ENCODE measurements at regions not wholly inside any gene's neighbourhood (a gene's known extent, or its start where the extent isn't known, plus 50 kb on each side); places are given as distances from the start of the nearest gene placed in this dataset.
A peak's percentile ranks its signal among the peaks of the same experiment; 100 is the strongest.
"Not testable (repeated sequence)": the region's sequence is repeated elsewhere in the genome, so short reads cannot be mapped to it uniquely, and the experiment has no call there.

DNA sequence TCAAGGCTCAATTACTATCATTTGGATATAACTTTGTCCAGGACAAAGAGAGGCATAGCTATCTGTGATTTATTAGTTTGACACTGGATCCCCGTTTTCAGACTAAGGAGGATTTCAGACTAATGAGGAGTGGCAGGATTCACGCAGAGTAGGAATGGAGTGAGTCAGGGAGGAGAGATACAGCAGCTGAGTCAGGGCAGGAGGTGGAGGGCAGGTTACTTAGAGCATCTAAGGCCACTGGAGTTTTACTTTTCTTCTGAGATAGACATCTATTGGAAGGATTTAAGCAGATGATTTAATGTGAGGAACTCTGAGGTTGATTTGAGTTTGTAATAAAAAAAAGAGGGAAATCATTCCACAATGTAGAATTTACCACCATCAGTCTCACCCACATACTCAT is 110.6 kb downstream of the RPIA start:
- DNase-seq (ENCODE audit: low spot score), result not testable (repeated sequence)

DNA sequence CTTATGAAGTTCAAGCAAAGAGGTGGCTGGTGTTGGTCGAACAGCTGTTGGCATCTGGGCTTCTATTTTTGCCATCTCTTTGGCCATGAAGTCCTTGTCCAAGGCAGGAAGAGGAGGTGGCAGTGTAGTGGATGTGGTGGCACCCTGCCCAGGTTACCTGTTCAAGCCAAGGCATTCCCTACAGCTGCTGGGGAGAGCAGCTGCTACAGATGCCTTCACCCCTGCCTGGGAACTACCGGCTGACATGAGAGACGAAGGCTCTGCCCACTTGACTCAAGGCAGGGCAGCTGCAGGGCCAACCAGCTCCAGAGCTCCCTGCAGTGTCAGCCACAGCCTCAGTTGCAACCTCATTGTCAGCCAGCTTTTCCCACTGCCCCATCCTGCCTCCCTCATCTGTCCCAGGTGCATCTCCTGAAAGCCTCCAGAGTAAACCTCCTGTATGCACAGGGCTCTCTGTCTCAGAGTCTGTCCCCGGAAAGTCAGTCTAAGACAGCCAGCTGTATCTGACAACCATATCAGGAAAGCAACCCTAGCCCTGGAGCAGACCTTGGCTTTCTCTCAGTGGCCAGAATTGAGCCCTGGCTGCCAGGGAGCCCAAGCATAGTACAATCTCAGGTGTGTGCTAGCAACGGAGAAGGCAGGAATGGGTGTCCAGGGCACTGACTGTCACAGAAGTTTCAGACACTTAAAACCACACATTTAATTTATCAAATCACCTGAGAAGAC is 115.9 kb downstream of the RPIA start:
- DNase-seq (ENCODE audit: low spot score), result no peak

DNA sequence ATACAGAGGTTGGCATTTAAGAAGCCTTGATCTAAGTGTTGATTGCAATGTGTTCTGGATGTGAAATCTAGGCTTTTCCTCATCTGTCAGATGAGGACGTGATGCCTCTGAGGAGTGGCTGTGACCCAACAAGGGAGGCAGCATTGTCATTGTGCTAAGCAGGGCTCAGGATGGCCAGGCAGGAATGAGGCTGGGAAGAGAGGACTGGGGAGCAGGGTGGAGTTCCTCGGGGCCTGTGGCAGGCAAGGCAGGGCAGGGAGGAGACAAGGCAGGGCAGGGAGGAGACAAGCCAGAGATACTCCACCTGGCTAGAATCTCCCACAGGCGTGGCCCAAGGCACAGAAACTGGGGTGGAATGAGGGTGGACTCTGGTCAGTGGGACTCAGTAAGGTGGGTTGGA is 116.6 kb downstream of the RPIA start:
- no peak for DNase-seq (ENCODE audit: low spot score)

DNA sequence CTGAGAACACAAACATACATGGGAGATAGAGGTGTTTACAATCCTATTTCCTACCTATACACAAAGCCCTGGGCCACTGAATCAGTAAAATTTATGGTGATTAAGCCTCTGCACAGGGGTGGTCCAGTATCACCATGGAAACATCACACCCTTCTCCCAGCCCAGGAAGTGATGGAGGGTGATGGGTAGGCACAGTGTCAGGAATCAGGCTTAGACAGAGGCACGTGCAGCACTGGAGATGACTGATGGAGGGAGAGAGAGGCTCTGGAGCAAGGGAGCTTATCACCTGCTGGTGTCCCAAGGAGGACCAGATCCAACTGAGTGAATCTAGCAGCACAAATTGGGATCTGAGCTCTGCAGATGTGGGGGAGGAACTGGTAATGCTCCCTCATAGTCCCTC is 117.2 kb downstream of the RPIA start:
- DNase-seq (ENCODE audit: low spot score), result no peak

DNA sequence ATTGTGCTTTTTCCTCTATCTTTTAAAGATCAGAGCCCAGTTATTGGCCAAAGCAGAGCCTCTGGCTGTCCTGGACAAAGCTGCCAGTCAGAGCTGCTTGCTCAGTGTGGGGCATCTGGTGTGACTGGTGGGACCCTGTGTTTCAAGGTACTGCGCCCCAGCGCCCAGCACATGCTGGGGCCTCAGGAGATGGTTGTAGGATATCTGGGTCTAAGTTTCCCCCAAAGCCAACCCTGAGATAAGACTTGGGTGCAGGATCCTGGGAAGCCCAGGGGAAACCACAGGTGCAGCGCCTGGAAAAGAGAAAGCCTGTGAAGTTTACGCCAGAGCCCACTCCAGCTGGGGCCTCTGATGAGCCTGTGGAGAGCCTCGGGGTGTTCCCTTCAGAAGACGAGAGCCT is 117.7 kb downstream of the RPIA start:
- DNase-seq (ENCODE audit: low spot score), result no peak

DNA sequence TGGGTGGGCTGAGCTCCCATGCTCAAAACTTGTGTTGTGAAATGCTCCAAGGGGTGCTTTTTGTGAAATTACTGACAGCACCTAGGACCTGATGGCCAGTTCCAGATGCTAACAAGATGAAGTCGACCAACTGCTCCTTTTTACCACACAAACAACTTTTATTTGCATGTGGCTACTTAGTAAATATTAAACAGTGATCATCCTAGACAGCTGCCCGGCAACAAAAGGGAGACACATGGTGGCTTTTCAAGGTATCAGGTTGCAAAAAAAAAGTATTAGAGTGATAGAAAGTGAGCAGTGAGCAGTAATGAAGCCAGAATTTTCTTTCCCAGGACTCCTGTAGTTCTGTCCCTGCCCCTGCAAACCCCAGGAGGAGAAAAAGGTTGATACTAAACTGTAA is 118.5 kb downstream of the RPIA start:
- DNase-seq (ENCODE audit: low spot score), result no peak

DNA sequence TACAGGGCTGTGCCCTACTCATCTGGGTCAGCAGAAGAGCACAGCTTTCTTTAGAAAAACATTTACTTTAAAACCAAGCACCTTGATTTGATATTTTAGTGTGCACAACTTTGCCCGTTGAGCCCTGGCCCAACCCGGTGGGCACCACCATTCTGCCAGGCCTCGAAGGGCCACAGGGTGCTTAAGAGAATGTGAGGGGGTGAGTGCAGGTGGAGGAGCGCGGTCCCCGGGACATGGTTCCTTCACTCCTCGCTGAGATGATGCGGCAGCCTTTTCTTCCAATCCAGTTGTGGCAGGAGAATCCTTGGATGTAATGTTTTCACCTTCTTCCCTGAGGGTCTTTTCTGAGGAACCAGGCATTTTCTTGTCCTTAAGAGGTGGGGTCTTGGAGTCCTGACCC is 119.0 kb downstream of the RPIA start:
- no peak for DNase-seq (ENCODE audit: low spot score)

DNA sequence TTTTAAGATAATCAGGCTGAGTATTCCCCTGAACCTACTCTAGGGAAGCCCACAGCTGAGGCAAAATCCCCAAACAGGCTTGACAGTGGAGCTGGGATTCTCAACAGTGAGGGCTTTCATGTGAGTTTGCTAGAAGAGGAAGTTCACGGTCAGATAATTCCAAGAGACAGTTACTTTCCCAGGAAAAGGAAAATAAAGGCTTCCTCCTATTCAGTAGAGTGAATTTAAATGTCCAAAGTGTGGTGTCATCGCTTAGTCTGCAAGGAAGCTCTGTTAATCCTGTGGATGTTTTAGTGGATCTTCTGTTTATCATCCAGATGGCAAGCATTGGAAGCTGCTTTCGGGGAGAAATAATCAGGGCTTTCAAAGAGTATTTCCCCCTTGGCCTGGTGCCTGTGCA is 119.8 kb downstream of the RPIA start:
- DNase-seq (ENCODE audit: low spot score), result no peak

DNA sequence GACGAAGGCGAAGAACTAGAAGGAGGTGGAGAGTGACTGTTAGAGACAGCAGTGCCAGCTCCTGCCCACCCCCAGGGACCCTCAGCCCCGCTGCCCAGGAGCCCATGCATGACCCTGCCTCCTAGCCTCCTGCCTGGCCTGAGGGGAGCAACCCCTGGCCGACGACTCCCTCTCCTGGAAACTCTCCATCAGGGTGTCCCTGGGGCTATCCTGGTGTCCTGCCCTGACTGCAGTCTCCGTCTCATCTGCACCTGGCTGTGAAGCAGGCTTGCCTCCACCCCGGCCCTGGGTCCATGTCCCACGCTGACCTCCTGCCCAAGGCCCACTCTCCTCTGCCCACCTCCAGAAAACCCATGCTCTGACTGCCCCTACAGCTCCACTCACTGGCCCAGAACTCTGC is 120.2 kb downstream of the RPIA start:
- DNase-seq (ENCODE audit: low spot score), result no peak

DNA sequence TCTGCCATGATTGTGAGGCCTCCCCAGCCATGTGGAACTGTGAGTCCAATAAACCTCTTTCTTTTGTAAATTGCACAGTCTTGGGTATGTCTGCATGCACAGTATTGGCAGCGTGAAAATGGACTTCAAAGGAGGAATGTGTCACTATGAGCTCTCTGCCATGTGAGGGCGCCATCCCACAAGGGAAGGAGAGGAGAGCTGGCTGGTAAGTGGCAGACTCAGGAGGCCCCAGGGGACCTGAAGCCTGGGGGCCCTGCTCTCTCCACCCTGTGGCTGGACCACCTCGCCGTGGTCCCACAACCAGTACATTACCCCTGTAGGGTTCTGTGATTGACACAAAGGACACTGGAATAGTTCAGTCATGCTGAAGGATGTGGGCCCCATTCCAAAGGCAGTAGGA is 122.1 kb downstream of the RPIA start:
- DNase-seq (ENCODE audit: low spot score), result no peak

DNA sequence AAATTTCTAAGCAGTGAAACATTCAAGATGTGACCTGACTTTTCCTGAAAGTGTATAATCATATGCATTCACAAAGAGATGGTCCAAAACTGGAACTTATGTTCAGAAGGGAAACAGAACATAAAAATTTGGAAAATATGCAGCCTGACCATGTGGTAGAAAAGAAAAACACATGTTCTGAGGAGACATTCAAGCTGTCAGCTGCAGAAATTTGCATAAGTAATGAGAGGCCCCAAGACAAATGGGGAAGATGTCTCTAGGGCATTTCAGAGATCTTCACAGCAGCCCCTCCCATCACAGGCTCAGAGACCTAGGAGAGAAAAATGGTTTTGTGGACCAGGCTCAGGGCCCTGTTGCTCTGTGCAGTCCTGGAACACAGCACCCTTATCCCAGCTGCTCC is 123.8 kb downstream of the RPIA start:
- DNase-seq (ENCODE audit: low spot score), result no peak

DNA sequence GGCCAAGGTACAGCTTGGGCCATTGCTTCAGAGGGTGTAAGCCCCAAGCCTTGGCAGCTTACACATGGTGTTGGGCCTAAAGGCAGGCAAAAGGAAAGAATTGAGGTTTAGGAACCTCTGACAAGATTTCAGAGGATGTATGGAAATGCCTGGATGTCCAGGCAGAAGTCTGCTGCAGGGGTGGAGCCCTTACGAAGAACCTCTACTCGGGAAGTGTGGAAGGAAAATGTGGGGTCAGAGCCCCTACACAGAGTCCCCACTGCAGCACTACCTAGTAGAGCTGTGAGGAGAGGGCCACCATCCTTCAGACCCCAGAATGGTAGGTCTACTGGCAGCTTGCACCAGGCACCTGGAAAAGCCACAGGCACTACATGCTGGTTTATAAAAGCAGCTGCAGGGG is 124.2 kb downstream of the RPIA start:
- DNase-seq (ENCODE audit: low spot score), result no peak

DNA sequence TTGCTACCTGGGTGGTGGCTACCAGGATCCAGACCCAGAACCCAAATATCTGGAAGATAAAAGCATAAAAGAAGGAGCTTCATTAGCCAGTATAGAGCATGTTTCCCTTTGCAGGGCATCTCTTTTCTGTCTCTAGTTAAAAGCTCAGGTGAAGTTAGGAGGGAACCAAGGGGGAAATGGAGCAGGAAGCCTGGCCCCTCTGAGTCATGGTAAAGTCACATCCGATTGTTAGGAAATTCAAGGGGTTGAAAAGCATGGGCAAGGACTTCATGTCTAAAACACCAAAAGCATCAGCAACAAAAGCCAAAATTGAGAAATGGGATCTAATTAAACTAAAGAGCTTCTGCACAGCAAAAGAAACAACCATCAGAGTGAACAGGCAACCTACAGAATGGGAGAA is 126.9 kb downstream of the RPIA start:
- DNase-seq (ENCODE audit: low spot score), result no peak

DNA sequence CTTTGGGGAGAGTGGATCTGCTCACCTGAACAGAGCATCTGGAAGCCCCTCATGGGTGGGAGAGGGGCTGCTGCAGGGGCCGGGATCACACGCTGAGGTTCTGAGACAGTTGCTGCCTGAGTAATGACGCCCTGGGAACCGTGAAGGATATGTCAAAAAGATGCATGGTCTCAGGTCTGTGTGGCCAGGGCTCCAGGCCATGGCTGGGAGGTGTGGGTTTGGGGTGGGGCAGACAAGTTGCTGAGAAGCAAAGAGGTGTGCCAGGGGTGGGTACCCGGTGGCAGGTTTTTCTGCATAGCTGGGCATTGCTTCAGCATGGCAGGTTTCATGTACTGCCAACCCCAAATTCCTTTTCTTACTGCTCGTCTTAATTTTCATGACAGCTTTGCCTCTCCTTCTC is 133.5 kb downstream of the RPIA start:
- no peak for DNase-seq (ENCODE audit: low spot score)

DNA sequence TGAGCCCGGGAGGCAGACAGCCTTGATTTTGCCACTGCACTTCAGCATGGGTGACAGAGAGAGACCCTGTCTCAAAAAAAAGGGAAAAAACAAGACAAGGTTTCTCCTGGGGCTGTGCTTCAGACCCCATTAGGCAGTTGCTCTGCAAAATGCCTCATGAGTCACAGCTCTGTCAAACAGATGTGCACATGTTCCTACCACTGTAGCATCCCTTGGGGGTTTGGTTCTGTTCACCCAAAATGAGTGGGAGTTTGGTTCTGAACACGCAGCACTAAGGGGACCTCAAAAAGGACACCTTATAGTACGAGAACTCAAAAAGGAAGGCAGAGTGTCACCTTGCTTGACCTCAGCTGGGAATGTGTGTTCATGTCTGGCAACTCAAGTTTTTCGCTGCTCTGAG is 134.9 kb downstream of the RPIA start:
- DNase-seq (ENCODE audit: low spot score), result no peak

DNA sequence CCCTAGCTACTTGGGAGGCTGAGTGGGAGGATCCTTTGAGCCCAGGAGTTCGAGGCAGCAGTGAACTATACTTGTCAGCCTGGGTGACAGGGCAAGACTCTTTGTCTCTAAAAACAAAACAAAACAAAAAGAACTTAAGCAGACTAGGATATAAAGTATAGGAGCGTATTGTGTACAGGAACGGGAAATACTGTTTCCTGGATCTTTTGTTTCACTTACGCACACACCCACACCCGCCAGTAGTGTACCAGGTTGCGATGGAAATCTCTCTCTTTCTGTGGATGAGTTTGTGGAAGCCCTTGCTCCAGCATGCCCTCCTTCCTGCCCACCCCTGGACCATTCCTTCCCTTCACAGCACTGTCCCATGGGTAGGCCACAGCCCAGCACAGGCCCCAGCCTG is 136.3 kb downstream of the RPIA start:
- DNase-seq (ENCODE audit: low spot score), result no peak

DNA sequence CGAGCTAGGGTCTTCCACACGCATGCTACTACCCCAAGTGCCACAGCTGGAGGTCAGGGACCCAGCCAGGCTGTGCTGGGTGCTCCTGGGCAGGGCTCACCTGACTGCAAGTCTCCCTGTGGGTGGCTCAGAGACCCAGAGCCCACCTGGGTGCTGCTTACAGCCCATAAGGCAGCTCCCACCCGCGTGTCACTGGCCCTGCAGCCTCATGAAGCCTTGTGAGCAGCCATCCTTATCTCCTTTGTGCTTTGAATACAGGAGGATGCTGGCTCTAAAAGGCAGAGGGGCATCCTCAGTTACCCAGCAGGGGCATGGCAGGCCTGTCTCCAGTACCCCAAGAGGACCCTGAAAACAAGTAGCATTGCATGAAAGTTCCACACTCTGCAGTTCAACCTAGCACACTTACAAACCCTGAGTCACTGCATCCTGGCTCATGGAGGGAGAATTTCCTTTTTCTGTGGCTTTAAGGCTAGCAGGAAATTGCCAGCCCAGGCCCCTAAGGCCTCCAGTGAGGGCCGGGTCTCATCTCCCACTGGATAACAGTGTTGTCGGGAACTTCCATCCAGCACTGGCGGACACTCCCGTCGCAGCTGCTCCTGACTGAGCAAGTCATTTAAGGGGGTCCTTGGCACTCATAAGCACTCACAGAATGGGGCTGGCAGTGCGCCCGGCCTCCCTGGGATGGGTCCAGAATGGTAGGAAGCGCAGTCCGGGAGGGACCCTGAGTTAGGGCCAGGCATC is 137.1 kb downstream of the RPIA start:
- no peak for DNase-seq (ENCODE audit: low spot score)

DNA sequence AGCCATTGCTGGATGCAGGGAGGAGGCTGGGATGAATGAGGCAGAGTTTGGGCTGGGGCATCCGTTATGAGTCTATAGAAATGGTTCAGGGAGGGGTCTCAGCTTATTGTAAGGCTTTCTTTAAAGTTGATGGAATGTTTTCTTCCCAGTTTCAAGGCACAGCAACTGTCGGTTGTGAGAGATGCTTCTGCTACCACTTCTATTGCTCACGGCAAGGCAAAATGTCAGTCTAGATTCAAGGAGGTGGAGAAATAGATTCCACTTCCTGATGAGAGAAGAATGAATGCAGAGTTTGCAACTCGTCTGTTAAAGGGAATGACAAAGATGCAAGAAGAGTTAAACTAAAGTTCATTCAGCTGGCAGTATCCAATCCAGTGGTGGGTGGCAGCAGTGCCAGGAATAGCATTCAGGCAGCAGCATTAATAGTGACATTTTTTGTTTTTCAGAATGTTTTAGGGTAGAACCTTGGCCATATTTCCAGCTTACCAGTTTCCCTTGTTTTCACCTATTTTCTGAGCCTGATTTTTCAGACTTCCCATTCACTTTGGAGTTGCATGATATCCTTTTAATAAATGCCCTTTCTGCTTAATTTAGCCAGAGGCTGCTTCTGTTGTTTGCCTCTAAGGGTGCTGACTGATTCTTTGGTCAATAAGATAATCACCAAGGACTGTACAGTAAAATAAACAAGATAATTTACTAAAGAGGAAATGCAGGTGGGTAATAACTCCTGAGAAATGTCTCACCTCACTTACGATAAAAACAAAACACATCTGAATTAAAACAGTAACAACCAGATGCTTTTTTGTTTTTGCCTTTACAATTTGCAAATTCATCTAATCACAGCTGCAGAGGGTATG is 138.4 kb downstream of the RPIA start:
- no peak for DNase-seq (ENCODE audit: low spot score)

DNA sequence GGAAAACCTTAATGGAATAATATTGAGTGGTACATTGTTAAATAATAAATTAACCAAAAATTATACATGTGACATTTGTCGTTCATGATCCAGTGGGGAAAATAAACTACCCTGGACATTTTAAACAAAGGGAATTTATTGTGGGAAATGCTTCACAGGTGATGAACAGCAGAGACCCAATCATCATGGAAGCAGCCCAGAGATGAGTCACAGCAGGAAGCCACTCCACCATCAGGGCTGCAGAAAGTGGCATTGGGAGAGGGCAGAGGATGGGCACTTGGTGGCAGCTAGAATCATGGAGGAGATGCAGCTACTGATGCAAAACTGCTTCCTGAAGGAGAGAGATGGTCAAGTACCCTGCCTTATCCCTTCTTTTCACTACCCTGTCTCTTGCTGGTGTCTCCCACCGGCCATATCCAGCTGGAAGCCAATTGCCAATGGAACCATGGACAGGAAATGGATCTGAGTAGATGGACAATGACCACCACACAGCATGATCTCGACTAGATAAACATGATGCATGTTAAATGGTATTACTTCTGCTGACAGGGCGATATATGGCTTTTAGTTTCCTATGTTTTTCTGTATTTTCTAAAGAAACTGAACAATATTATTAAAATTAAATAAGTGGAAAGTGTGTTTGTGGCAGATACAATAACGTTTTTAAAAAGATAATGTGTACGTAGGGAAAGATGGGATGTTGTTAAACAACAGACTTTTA is 139.8 kb downstream of the RPIA start:
- DNase-seq (ENCODE audit: low spot score), result no peak

DNA sequence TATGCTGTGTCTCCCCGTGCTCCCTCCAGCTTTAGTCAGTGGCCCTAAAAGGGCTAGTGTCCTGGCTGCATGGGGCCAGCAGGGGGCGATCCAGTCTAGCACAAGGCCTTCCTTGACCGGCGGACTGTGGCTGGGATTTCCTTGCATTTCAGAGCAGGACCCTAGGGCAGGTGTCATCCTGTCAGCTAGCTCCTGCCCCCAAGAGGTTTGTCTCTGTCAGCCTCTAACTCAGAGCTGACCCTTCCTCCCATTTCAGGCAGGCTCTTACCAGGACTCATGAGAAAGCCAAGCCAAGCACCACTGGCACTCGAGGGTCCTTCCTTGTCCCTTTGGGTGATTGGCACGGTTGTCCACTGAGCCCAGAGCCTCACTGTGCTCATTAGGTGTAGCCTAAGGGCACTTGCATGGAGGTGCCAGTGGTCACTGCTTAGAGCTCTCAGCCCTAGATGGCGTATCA is 140.3 kb downstream of the RPIA start:
- DNase-seq (ENCODE audit: low spot score), result peak; percentile 60

DNA sequence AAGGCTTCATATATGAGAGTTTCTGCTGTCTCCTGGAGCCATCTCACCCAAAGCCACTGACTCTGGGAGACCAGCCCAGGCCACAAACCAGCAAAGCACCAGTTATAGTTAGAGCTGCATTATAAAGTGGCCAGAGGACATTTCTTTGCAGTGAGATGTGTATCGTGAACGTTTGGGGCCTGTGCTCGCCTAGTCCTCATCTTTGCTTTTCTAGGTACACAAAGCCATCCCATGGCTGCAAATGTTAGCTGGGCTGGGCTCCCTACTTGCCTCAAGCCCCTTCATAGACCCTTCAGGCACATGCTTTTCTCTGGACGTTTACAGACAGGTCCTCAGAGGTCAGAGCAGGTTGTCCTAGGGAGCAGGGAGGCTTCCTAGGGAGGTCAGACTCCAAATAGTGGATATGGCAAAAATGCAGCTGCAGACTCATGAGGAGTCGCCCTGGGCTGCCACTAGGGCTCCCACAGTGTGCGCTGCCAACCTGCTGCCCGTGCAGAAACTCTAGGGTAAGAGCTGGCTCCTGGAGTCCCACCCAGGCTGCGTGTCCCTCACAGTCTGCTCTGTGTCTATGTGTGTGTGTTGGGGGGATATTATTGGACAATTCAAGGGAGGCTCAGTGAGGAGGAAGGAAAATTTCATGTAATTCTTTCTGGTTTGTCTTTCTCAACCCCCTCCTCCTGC is 141.0 kb downstream of the RPIA start:
- DNase-seq (ENCODE audit: low spot score), result no peak

DNA sequence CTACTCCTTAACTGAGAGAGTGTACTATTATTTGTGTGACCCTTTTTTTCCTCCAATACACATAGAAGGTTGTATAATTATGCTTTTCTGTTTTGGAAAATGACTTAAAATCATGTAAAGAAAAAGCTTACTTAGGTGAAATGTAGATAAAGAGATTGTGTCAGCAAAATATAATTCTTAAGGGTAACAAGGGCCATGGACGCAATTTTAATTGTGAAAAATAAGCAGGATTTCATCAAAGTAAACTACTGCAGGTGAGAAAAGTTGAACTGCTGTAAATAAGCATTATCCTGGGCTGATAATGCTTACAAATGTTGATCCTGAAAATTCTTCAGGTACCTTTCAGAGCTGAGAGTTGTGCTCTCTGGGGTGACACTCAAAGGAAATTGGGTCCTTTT is 141.5 kb downstream of the RPIA start:
- DNase-seq (ENCODE audit: low spot score), result no peak

Data from HuH-7 (cell line).